BJ (cell line): ENCODE measurements at regions not wholly inside any gene's neighbourhood (a gene's known extent, or its start where the extent isn't known, plus 50 kb on each side); places are given as distances from the start of the nearest gene placed in this dataset.

Experiments used
- CTCF ChIA-PET: fragments of 350-600 bp; formaldehyde crosslinking; extraction: SDS; loops from one replicate; lab custom pipeline; 2021; ENCODE audit warnings: antibody characterized with exemption, inconsistent platforms; lab: Yijun Ruan, JAX
- POLR2A ChIA-PET: fragments of 300-600 bp; sonication (Branson Sonifier 250); formaldehyde crosslinking; extraction: SDS; loops from one replicate; lab custom pipeline; 2021; ENCODE audit warnings: antibody characterized with exemption; lab: Charles Lee
- DNase-seq: peaks from one replicate; pipeline ENCODE4 v3.0.0-alpha.2; 2011; ENCODE audit warnings: low read depth
- H3K27me3 ChIP-seq: 2 replicates; pipeline ENCODE4 v1.6.0; 2011; ENCODE audit warnings: low read length; ENCODE audit not compliant: control insufficient read depth, insufficient read depth
- H3K36me3 ChIP-seq: 2 replicates; pipeline ENCODE4 v1.5.1; 2011; ENCODE audit warnings: low read length; ENCODE audit not compliant: control insufficient read depth, insufficient read depth
- H3K4me3 ChIP-seq: 2 replicates; pipeline ENCODE4 v1.5.1; 2011; ENCODE audit warnings: low read depth, mild to moderate bottlenecking, control low read depth, low read length
- TF ChIP-seq, protein P1 (sequence below): IDR thresholded peaks from 2 replicates; pipeline ENCODE4 v1.5.1; 2011; ENCODE audit warnings: low read depth, mild to moderate bottlenecking, control low read depth, inconsistent platforms, low read length, moderate library complexity; ENCODE audit not compliant: insufficient read depth

- CTCF ChIA-PET = no interaction called here
- POLR2A ChIA-PET = no interaction called here
- H3K4me3 ChIP-seq = no peak overlapping the region
- DNase-seq = no peak
- no peaks in the 10 kb centered on the region for H3K27me3 ChIP-seq
- TF ChIP-seq, protein P1, sequence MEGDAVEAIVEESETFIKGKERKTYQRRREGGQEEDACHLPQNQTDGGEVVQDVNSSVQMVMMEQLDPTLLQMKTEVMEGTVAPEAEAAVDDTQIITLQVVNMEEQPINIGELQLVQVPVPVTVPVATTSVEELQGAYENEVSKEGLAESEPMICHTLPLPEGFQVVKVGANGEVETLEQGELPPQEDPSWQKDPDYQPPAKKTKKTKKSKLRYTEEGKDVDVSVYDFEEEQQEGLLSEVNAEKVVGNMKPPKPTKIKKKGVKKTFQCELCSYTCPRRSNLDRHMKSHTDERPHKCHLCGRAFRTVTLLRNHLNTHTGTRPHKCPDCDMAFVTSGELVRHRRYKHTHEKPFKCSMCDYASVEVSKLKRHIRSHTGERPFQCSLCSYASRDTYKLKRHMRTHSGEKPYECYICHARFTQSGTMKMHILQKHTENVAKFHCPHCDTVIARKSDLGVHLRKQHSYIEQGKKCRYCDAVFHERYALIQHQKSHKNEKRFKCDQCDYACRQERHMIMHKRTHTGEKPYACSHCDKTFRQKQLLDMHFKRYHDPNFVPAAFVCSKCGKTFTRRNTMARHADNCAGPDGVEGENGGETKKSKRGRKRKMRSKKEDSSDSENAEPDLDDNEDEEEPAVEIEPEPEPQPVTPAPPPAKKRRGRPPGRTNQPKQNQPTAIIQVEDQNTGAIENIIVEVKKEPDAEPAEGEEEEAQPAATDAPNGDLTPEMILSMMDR = no peak
- H3K36me3 ChIP-seq = no peaks in the 10 kb centered on the region
Observed at GRCh38 chr4:66225539-66225938, 555.2 kb upstream of the EPHA5 start.

GRCh38 chr4:66223068-66223703 lies 552.9 kb upstream of the EPHA5 start:
- no peak for DNase-seq
- no peaks in the 10 kb centered on the region for H3K27me3 ChIP-seq
- H3K4me3 ChIP-seq = no peak overlapping the region
- CTCF ChIA-PET = no interaction called here
- POLR2A ChIA-PET = no interaction called here
- TF ChIP-seq, protein P1 = no peak
- no peaks in the 10 kb centered on the region for H3K36me3 ChIP-seq

GRCh38 chr4:66219401-66219800 lies 549.1 kb upstream of the EPHA5 start:
- TF ChIP-seq, protein P1 = no peak
- POLR2A ChIA-PET = no interaction called here
- DNase-seq = no peak
- Histone ChIP-seq H3K4me3 (no peak overlapping the region), H3K27me3 (no peaks in the 10 kb centered on the region), H3K36me3 (no peaks in the 10 kb centered on the region)
- CTCF ChIA-PET = interaction anchor here (0.7 kb wide), 1 partner anchor 16 kb away, joined by 3 read pairs; no protein-coding TSS in a partner anchor

- CTCF ChIA-PET = no interaction called here
- Histone ChIP-seq H3K27me3 (no peaks in the 10 kb centered on the region), H3K36me3 (no peaks in the 10 kb centered on the region), H3K4me3 (no peak overlapping the region)
- POLR2A ChIA-PET = no interaction called here
- DNase-seq = no peak
- TF ChIP-seq, protein P1 = no peak
Observed at GRCh38 chr4:66216252-66216651, 546.0 kb upstream of the EPHA5 start.

- POLR2A ChIA-PET = no interaction called here
- DNase-seq = no peak
- TF ChIP-seq, protein P1 = no peak
- Histone ChIP-seq H3K36me3 (no peaks in the 10 kb centered on the region), H3K4me3 (no peak overlapping the region), H3K27me3 (no peaks in the 10 kb centered on the region)
- CTCF ChIA-PET = no interaction called here
Observed at GRCh38 chr4:66212489-66212888, 542.2 kb upstream of the EPHA5 start.
